HG03095 (cell line): ENCODE measurements at regions not wholly inside any gene's neighbourhood (a gene's known extent, or its start where the extent isn't known, plus 50 kb on each side); places are given as distances from the start of the nearest gene placed in this dataset.

Source experiments
- ATAC-seq: cut with Tn5 transposase; IDR thresholded peaks from one replicate; pipeline ENCODE4 v1.9.1; 2021; ENCODE audit warnings: moderate library complexity; ENCODE audit not compliant: unreplicated experiment

DNA sequence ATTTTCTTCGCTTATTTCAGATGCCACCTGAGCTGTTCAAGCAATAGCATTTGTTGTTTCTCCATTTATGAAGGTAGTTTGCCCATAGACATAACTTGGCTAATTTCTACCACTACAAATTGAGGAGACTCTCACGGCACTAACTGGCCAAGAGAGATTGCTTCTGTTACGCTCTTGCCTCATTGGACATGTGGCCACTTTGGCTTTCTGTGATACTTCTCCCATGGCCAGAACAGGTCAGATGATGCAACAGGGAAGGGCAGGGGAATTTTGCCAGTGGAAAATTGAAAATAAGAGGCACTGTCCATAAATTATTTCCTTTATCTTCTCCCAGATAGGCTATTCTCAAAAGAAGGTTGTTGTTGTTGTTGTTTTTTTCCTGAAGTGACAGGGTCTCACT is 1633.3 kb upstream of the LRRTM3 start:
- ATAC-seq, result no peak

DNA sequence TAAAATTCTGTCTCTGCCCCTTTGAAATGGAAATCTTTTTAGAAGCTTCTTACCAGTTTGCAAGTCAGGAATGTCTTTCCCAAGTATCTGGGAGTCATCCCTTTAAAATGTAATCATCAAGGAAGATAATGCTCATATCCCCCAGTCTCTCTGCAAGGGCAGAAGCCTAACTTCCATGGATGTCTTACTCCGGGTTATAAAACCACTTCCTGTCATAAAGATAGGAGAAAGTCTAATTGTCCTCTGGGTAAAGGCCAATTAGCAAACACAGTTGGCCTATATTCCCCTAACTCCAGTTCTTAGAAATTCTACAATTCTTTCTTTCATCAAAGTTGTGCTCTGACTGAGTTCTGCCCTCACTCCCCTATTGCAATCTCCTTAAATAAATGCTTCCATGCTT is 1631.5 kb upstream of the LRRTM3 start:
- ATAC-seq, result no peak

DNA sequence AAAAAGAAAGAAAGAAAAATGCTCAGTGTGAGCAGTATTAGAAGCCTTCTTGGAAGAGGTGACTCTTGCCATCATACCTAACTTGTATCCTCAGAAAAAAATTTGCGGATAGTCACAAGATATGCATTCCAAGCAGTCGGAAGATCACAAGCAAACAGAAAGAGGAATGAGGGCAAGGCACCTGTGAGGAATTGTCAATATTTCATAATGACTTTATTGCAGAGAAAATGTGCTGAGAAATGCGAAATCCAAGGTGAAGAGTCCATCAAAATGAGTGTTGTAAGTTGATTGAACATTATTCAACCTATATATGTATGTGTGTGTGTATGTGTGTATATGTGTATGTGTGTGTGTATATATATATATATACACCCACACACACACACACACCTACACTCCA is 1624.7 kb upstream of the LRRTM3 start:
- no peak for ATAC-seq

DNA sequence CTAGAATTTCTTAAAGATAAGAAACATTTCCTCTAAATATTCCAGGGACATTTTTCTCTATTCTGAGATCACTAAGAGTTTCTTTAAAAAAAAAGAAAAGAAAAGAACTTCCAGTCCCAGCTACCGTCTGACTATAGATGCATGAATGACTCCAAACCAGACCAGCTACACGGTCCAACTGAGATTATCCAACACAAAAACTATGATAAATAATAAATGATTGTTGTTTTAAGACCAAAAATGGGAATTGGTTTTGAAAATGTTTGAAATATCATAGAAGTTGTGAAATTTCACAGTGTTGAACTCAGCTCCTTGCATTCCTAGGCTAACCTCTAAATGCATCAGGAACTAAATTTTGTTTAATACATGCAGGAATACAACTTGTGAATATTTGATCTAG is 1619.6 kb upstream of the LRRTM3 start:
- no peak for ATAC-seq

DNA sequence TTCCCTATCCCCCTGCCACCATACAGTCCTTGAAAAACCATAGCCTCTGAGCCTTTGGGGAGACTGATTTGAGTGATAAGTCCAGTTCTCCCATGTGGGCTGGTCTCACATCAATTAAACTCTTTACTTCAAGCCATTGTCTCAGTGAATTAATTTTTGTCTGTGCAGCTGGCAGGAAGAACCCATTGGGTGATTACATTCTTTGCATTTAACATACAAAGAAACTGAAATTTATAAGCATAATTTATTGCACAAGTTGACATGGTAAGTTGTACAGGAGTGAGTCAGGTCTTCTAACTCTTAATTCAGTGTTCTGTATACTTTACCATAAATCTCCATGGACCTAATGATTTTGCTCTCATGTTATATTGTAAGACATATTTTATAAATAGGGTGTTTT is 1613.0 kb upstream of the LRRTM3 start:
- no peak for ATAC-seq

DNA sequence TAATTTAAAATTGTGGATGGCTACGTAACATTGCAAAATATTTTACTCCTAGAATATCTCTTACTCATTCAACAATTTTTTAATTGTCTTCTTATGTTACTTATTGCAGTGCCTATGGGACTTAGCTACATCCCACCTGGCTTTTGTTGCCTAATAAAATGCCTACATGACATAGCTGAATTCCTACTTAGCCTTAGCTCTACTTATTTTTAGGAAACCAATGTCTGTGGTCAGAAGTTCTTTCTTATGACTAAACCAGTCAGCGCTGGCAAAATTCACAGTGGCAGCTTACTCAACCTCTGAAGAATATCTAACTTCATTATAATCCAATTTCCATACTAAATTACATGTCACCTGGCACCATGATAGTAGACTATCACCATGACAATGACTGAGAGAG is 1612.4 kb upstream of the LRRTM3 start:
- ATAC-seq, result no peak

DNA sequence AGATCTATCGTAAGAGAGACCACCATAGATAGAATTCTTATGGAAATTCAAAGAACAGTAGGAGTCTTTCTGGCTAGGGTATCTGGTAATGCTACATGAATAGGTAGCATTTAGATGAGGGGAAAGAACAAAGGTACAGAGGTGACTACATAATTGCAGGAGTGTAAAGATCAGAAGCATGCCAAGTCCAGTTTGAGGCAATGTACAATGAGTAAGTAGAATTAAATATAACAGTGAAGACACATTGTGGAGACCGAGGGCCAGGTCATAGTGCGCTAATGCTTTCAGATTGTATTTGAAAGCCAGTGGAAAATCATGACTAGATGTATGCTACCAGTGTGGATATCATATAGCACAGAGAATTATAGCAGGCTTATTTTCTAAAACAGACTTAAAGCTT is 1611.6 kb upstream of the LRRTM3 start:
- no peak for ATAC-seq

DNA sequence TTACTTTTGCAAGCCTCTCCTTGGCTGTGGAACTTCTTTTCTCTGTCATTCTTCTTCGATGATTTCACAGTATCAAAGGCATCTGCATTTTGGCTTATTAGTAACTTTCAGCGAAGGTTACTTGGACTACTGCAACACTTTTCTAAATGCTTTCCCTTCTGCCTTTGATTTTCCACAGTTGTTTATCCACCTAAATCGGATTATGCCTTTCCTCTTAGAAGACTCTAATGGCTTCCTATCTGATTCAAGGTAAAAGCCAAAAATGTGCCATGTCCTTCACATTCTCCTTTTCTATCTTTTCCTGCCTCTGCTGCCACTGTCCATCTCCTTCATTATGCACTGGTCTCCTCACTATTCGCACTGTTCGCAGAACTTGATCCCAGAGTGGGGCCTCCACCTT is 1606.3 kb upstream of the LRRTM3 start:
- no peak for ATAC-seq

DNA sequence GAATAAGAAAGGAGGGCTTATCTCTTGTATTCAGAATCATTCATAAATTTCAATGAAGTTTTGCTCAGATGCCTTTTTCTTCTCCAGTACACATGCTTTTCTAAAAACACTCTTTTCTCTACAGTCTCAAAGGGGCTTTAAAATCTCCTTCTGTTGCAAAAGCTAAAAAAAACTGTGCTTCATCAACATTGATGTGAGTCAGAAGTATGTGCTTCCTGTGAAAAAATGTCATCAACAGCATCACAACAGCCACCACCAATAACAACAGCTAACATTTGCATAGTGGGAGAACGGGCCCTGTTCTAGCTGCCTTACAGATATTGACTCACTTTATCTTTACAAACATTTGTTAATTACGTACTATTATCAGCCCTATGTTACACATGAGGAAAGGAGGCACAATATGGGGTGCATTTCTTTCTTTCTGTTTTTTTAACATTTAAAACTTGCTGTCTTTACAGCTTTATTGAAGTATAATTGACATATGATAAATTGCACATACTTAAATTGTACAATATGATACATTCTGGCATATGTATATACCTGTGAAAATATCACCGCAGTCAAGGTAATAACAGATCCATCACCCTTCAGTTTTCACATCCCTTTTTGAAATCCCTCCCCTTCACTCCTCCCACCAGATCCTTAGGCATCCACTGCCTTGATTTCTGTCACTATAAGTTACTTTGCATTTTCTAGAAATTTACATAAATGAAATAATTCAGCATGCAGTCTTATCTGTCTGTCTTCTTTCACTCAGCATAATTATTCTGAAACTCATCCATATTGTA is 1605.4 kb upstream of the LRRTM3 start:
- ATAC-seq, result no peak

DNA sequence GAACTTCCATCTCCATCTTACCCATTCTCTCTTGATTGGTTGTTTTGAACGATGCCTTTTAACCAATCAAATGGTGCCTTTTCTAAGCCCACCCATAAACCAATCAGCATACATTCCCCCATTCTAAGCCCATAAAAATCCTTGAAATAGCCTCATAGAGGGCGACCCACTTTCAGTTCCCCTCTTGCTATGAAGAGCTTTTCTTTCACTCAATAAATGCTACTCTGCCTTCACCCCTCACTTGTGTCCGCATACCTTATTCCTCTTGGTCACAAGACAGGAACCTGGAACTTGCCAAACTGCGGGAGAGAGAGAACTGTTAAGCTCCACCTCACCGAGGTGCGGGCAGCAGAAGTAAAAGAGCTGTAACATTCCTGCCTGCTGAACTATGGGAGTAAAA is 1602.0 kb upstream of the LRRTM3 start:
- ATAC-seq, result no peak

DNA sequence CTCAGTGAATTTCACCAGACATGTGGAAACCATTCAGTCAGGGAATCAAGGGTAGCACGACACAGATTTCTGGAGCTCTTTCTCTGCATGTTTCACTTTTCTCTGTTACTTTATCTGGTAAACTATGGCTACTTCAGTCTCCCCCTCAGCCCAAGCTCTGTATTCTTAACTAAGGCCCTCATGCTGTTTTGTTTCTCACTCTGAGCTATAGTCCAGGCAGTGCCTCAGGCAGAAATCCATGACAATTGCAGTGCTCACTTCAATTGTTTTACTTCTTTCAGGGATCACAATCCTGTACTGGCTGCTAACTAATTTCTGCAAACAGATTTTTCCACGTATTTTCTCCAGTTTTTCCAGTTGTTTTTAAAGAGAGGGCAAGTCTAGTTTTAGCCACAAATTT is 1599.9 kb upstream of the LRRTM3 start:
- no peak for ATAC-seq

DNA sequence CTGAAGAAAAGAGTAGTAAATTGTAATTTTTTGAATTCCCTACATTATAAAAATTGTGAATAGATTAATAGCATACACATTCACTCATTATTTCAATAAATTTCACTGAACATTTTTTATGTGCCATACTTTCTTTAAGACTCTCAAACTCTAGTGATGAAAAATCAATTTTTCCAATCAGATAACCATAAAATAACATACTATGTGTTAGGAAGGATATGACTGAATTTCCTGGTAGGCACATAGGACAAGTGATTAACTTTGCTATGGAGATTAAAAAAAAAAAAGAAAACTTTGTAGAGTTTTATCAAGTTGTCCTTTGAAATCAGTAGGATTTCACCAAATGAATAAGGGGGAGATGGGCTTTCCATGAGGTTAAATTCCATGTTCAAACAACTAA is 1597.3 kb upstream of the LRRTM3 start:
- no peak for ATAC-seq

DNA sequence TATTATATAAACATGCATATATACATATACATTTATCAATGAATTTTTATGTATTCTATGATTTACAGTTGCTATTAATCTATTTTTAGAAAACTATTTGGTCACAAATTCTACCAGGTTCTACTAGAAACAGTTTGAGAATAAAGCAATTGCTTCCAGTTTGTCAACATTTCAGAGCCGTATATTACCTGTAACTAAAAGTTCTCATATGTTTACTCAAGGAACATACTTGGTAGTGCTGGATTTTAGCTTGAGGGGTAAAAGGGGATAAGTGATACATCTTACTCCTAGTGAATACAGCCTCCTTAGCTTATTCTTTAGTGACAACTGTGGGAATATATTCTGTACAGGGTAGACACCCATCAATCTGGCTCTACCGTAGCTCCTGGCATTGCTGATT is 1590.5 kb upstream of the LRRTM3 start:
- ATAC-seq, result no peak

DNA sequence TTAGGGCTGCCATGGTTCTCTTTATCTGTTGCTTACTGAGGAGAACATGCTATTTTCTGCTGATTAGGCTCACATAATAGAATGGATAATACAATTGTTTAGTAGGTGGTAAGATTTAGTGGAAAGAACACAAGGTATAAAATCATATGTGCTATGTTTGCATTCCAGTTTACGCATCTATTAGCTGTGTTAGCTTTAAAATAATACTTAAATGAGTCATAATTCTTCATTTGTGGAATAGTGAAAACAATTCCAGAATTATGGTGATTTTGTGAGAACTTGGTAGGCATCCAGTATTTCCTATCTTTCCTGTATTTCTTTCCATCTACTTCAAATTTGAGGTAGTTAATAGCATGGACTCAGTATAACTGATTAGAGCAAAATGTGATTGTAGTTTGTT is 1585.5 kb upstream of the LRRTM3 start:
- no peak for ATAC-seq

DNA sequence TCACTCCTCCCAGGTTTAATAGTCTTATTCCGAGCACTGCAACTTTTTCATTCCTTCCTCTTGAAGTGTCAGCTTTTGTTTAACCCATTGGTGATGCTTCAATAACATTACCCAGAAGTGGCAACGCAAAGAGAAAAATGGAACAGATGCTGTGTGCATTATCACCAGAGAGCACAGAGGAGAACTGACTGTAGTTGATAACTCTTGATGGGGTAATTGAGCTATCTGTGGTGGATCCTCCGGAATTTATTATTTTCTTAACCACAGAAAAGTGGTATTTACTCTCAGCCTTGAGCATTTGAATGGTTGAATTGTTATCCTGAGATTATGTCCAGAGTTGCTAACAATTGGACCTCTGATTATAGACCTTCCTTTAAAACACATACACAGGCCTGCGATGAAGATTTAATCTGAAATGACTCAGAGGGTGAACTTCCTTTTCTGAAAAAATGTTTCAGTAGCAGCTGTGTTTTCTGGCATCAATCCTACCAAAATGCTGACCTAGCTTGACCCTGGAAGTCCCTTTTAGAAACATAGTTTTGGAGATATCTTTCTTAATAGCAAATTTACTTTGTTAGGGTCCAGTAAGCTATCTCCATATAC is 1584.4 kb upstream of the LRRTM3 start:
- no peak for ATAC-seq

DNA sequence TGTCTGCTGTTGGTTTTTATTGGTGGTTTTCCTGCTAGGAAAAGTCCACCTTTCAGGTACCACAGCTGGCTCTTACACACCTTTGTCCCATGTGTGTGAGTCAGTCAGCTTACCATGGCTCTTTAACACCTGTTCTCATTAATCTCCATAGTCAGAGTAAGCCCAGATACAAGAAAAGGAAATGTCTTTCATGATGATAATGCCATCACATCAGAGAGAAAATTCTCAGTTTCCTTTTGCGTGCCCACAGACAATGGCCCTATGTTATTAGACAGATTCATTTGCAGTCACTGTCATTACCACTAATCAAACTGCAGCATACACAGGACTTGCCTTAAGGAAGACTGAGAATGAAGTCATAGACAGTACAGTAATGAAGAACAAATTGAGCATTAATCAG is 1583.6 kb upstream of the LRRTM3 start:
- ATAC-seq, result no peak

DNA sequence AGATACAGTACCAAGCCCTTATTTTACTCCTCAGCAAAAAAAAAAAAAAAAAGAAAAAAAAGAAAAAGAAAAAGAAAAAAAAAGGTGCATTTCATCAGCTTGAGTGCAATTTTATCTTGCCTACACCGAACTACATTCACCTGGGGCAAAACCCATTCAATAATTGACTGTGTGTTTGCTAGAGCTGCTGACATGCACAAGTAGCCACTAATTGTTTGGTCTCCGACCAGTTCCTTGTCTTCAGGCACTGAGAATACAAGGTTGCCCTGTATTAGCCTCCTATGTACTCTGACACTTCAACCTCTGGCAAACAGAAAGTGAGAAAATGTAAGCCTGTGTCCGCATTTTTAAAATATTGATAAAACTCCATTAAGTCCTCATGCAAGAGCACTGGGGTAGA is 1579.4 kb upstream of the LRRTM3 start:
- no peak for ATAC-seq

DNA sequence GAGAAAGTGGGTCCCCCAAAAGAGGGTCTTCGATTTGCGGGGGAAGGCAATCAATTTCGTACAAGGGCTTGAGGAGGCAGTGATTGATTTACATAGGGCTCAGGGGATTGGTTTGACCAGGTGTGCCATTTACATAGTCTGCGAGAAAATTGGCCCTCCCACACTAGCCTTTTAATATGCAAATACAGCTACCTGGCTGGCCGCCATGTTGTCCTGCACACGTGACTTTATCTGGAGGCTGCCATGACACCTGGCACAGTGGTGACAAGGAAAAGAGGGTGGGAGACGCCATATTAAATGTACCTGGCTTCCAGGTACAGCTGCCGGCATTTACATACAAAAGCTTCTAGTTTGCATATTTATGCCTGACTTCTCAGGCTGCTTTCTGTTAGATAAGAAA is 1577.2 kb upstream of the LRRTM3 start:
- no peak for ATAC-seq

DNA sequence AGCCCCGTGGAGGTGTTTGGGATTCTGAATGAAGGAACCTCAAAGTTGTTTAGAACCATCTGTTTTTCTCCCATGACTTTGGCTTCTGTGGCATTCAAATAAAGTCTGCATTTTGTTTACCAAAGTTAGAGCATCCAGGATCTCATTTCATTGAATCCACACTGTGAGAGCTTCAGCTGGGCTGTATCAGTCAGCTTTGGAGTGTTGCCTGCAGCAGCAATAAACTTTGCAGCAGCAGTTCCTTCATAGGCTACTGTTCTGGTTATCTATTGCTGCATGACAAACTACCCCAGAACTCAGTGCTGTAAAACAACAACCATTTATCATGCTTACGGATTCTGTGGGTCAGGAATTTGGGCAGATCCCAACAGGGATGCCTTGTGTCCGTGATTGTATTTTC is 1575.2 kb upstream of the LRRTM3 start:
- no peak for ATAC-seq

DNA sequence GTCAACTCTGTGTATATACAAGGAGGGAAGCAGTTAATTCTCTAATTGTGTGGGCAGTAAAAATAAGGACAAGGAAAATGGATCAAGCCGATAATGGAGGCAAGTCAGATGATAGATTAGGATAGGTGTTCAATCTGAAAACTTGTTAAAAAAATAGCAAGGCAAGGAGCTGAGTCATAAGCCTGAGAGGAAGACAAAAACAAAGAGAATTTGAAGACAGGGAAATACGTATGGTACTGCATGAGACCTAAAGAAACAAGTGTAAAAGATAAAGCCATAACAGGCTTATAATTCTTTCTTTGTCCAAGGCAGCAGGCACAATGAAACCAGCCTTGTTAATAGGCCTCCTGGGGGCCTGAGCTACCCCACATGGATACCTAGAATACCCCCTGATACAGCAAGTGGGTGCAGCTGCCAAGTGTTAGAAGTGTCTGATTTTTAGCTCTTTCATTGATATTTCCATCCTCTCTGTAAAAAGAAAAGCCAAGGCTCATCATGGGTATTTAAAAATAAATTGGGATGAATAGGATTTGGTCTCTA is 1570.6 kb upstream of the LRRTM3 start:
- no peak for ATAC-seq

DNA sequence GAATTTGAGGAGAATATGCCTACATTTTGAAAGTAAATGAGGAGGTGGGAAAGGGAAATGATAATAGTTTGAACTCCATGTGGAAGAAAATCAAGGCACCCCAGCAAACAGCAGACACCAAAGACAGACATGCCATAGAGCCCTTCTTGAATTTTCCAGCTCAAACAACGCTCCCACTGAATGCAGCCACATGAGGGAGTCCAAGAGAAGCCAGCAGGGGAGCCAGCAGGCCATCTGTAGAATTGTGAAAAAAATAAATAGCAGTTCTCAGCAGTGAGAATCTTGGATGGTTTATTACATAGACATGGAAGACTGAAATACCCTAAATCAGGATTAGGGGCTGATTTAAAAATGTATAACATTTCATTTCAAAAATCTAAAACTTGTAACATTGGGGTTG is 1567.3 kb upstream of the LRRTM3 start:
- no peak for ATAC-seq

DNA sequence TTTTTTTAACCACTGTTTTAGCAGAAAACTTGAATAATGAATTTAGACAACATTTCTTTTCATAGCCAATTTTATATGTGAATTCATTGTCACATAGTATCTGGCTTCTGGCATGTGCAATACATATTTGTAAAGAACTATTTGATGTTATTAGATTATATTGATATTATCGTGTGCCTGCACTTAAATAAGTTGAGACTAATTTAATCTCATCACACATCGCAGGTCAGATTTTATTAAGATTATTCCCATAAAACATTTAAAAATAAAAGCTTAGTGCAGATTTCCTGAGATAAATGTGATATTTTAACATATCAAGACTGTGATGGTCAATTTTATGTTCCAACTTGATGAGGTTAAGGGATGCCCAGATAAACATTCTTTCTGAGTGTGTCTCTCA is 1565.3 kb upstream of the LRRTM3 start:
- no peak for ATAC-seq

DNA sequence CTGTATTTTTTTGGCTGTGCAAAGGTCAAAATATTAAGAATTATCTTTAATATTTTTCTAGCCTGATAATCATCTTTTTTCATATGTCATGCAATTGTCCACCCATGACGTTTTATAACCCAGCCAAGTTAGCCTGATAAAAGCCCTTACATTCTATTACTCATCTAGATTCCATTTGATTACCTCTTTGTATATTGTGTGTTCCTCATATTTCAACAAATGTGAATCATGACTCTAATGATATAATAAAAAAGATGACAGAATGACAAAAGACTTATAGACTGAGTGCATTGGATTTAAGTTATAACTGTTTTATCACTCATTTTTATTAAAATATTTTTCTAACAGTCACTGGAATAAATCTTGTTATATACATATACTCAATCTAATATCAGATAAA is 1560.0 kb upstream of the LRRTM3 start:
- ATAC-seq, result no peak
